ENCODE measurements at regions not wholly inside any gene's neighbourhood (a gene's known extent, or its start where the extent isn't known, plus 50 kb on each side); places are given as distances from the start of the nearest gene placed in this dataset.

GRCh38 chrX:77293331-77293995 is 153.7 kb upstream of the FGF16 start:
- Histone ChIP-seq H3K36me3 (ENCODE audit: control insufficient read depth, insufficient read depth, low read length) (no peaks in the 10 kb centered on the region), H3K27ac (ENCODE audit: insufficient read depth, low read length) (no peak overlapping the region), H3K9me3 (ENCODE audit: control insufficient read depth, insufficient read depth, low read depth, low read length) (no peaks in the 10 kb centered on the region), H3K4me2 (ENCODE audit: extremely low read depth, insufficient read depth, low read length) (no peak overlapping the region), H3K27me3 (ENCODE audit: control insufficient read depth, insufficient read depth, low read length) (no peaks in the 10 kb centered on the region), H3K79me2 (ENCODE audit: control insufficient read depth, insufficient read depth, low read length) (no peaks in the 10 kb centered on the region), H2AFZ (ENCODE audit: low read length) (no peak overlapping the region), H3K4me1 (ENCODE audit: control insufficient read depth, extremely low read depth, insufficient read depth, low read length) (no peaks in the 10 kb centered on the region), H3K4me3 (replicated peaks in 1 of 4; ENCODE audit: control extremely low read depth in 1 of 4, insufficient read depth in 1 of 4, low read depth in 3 of 4, low read length in 4 of 4) (no peak overlapping the region), H3K9ac (ENCODE audit: insufficient read depth, low read length) (no peak overlapping the region), H4K20me1 (ENCODE audit: control insufficient read depth, extremely low read depth, insufficient read depth, low read length) (no peaks in the 10 kb centered on the region)
- DNase-seq (ENCODE audit: low read depth in 2 of 2), result no peak
- TF ChIP-seq EZH2 (IDR thresholded peaks at IDR 0.05; ENCODE audit: low read length, missing control alignments) (no peak), CTCF (conservative IDR thresholded peaks at IDR 0.05 in 1 of 2, IDR thresholded peaks at IDR 0.05 in 1 of 2; ENCODE audit: low read depth in 1 of 2, low read length in 2 of 2) (no peak)

GRCh38 chrX:77298296-77298695 is 148.9 kb upstream of the FGF16 start:
- Histone ChIP-seq H3K4me3 (replicated peaks in 1 of 4; ENCODE audit: control extremely low read depth in 1 of 4, insufficient read depth in 1 of 4, low read depth in 3 of 4, low read length in 4 of 4) (no peak overlapping the region), H3K4me2 (ENCODE audit: extremely low read depth, insufficient read depth, low read length) (no peak overlapping the region), H3K27me3 (ENCODE audit: control insufficient read depth, insufficient read depth, low read length) (no peaks in the 10 kb centered on the region), H4K20me1 (ENCODE audit: control insufficient read depth, extremely low read depth, insufficient read depth, low read length) (no peaks in the 10 kb centered on the region), H3K4me1 (ENCODE audit: control insufficient read depth, extremely low read depth, insufficient read depth, low read length) (no peaks in the 10 kb centered on the region), H3K36me3 (ENCODE audit: control insufficient read depth, insufficient read depth, low read length) (no peaks in the 10 kb centered on the region), H3K9me3 (ENCODE audit: control insufficient read depth, insufficient read depth, low read depth, low read length) (no peaks in the 10 kb centered on the region), H3K27ac (ENCODE audit: insufficient read depth, low read length) (no peak overlapping the region), H2AFZ (ENCODE audit: low read length) (no peak overlapping the region), H3K9ac (ENCODE audit: insufficient read depth, low read length) (no peak overlapping the region), H3K79me2 (ENCODE audit: control insufficient read depth, insufficient read depth, low read length) (no peaks in the 10 kb centered on the region)
- DNase-seq (ENCODE audit: low read depth in 2 of 2), result no peak
- no peak for TF ChIP-seq CTCF (conservative IDR thresholded peaks at IDR 0.05 in 1 of 2, IDR thresholded peaks at IDR 0.05 in 1 of 2; ENCODE audit: low read depth in 1 of 2, low read length in 2 of 2)
- TF ChIP-seq EZH2 (IDR thresholded peaks at IDR 0.05; ENCODE audit: low read length, missing control alignments), result no peak

GRCh38 chrX:77298790-77299189 is 148.4 kb upstream of the FGF16 start:
- H4K20me1 ChIP-seq (ENCODE audit: control insufficient read depth, extremely low read depth, insufficient read depth, low read length), result no peaks in the 10 kb centered on the region
- no peaks in the 10 kb centered on the region for H3K27me3 ChIP-seq (ENCODE audit: control insufficient read depth, insufficient read depth, low read length)
- no peaks in the 10 kb centered on the region for H3K36me3 ChIP-seq (ENCODE audit: control insufficient read depth, insufficient read depth, low read length)
- no peak overlapping the region for H2AFZ ChIP-seq (ENCODE audit: low read length)
- no peak overlapping the region for H3K27ac ChIP-seq (ENCODE audit: insufficient read depth, low read length)
- no peaks in the 10 kb centered on the region for H3K79me2 ChIP-seq (ENCODE audit: control insufficient read depth, insufficient read depth, low read length)
- H3K4me3 ChIP-seq (replicated peaks in 1 of 4; ENCODE audit: control extremely low read depth in 1 of 4, insufficient read depth in 1 of 4, low read depth in 3 of 4, low read length in 4 of 4), result no peak overlapping the region
- TF ChIP-seq EZH2 (IDR thresholded peaks at IDR 0.05; ENCODE audit: low read length, missing control alignments) (no peak), CTCF (conservative IDR thresholded peaks at IDR 0.05 in 1 of 2, IDR thresholded peaks at IDR 0.05 in 1 of 2; ENCODE audit: low read depth in 1 of 2, low read length in 2 of 2) (no peak)
- no peaks in the 10 kb centered on the region for H3K9me3 ChIP-seq (ENCODE audit: control insufficient read depth, insufficient read depth, low read depth, low read length)
- no peaks in the 10 kb centered on the region for H3K4me1 ChIP-seq (ENCODE audit: control insufficient read depth, extremely low read depth, insufficient read depth, low read length)
- no peak for DNase-seq (ENCODE audit: low read depth in 2 of 2)
- H3K9ac ChIP-seq (ENCODE audit: insufficient read depth, low read length), result no peak overlapping the region
- no peak overlapping the region for H3K4me2 ChIP-seq (ENCODE audit: extremely low read depth, insufficient read depth, low read length)

Data from fibroblast of lung (primary cell).